ENCODE measurements at regions not wholly inside any gene's neighbourhood (a gene's known extent, or its start where the extent isn't known, plus 50 kb on each side); places are given as distances from the start of the nearest gene placed in this dataset.
"Not testable (repeated sequence)": the region's sequence is repeated elsewhere in the genome, so short reads cannot be mapped to it uniquely, and the experiment has no call there.

GRCh38 chr10:7042419-7043054 lies 368.3 kb downstream of the SFMBT2 start:
- H3K9me3 ChIP-seq (ENCODE audit: control insufficient read depth in 2 of 2, low read length in 2 of 2) = peaks cover 0 to 3% of the 10 kb centered on the region in 2 donors
- H3K27me3 ChIP-seq (ENCODE audit: control insufficient read depth in 2 of 2, insufficient read depth in 2 of 2, low read length in 2 of 2) = no peaks in the 10 kb centered on the region
- H3K36me3 ChIP-seq (ENCODE audit: control insufficient read depth in 2 of 2, insufficient read depth in 2 of 2, low read length in 2 of 2) = no peaks in the 10 kb centered on the region
- no peak overlapping the region for H3K4me3 ChIP-seq (ENCODE audit: low read length in 2 of 2)
- no peak overlapping the region for H3K9ac ChIP-seq (ENCODE audit: low read depth in 1 of 2, low read length in 2 of 2)
- no peak overlapping the region for H3K27ac ChIP-seq (ENCODE audit: low read depth in 2 of 2, low read length in 2 of 2)
- H3K4me1 ChIP-seq (ENCODE audit: control insufficient read depth in 2 of 2, insufficient read depth in 2 of 2, low read length in 2 of 2) = no peaks in the 10 kb centered on the region

GRCh38 chr10:7042000-7042399 lies 368.8 kb downstream of the SFMBT2 start:
- H3K27me3 ChIP-seq (ENCODE audit: control insufficient read depth in 2 of 2, insufficient read depth in 2 of 2, low read length in 2 of 2) = no peaks in the 10 kb centered on the region
- no peaks in the 10 kb centered on the region for H3K36me3 ChIP-seq (ENCODE audit: control insufficient read depth in 2 of 2, insufficient read depth in 2 of 2, low read length in 2 of 2)
- H3K4me3 ChIP-seq (ENCODE audit: low read length in 2 of 2) = no peak overlapping the region
- H3K9ac ChIP-seq (ENCODE audit: low read depth in 1 of 2, low read length in 2 of 2) = no peak overlapping the region
- H3K4me1 ChIP-seq (ENCODE audit: control insufficient read depth in 2 of 2, insufficient read depth in 2 of 2, low read length in 2 of 2) = no peaks in the 10 kb centered on the region
- H3K9me3 ChIP-seq (ENCODE audit: control insufficient read depth in 2 of 2, low read length in 2 of 2) = peaks cover 0 to 3% of the 10 kb centered on the region in 2 donors
- H3K27ac ChIP-seq (ENCODE audit: low read depth in 2 of 2, low read length in 2 of 2) = no peak overlapping the region

GRCh38 chr10:7040681-7041080 lies 370.2 kb downstream of the SFMBT2 start:
- Histone ChIP-seq H3K36me3 (ENCODE audit: control insufficient read depth in 2 of 2, insufficient read depth in 2 of 2, low read length in 2 of 2) (no peaks in the 10 kb centered on the region), H3K27ac (ENCODE audit: low read depth in 2 of 2, low read length in 2 of 2) (no peak overlapping the region), H3K4me1 (ENCODE audit: control insufficient read depth in 2 of 2, insufficient read depth in 2 of 2, low read length in 2 of 2) (no peaks in the 10 kb centered on the region), H3K9ac (ENCODE audit: low read depth in 1 of 2, low read length in 2 of 2) (no peak overlapping the region), H3K4me3 (ENCODE audit: low read length in 2 of 2) (no peak overlapping the region), H3K27me3 (ENCODE audit: control insufficient read depth in 2 of 2, insufficient read depth in 2 of 2, low read length in 2 of 2) (no peaks in the 10 kb centered on the region), H3K9me3 (ENCODE audit: control insufficient read depth in 2 of 2, low read length in 2 of 2) (peaks cover 0 to 3% of the 10 kb centered on the region in 2 donors)

GRCh38 chr10:7039859-7040258 lies 371.0 kb downstream of the SFMBT2 start:
- Histone ChIP-seq H3K4me1 (ENCODE audit: control insufficient read depth in 2 of 2, insufficient read depth in 2 of 2, low read length in 2 of 2) (no peaks in the 10 kb centered on the region), H3K27ac (ENCODE audit: low read depth in 2 of 2, low read length in 2 of 2) (no peak overlapping the region), H3K9me3 (ENCODE audit: control insufficient read depth in 2 of 2, low read length in 2 of 2) (peaks cover 0 to 3% of the 10 kb centered on the region in 2 donors), H3K9ac (ENCODE audit: low read depth in 1 of 2, low read length in 2 of 2) (no peak overlapping the region), H3K4me3 (ENCODE audit: low read length in 2 of 2) (no peak overlapping the region), H3K36me3 (ENCODE audit: control insufficient read depth in 2 of 2, insufficient read depth in 2 of 2, low read length in 2 of 2) (no peaks in the 10 kb centered on the region), H3K27me3 (ENCODE audit: control insufficient read depth in 2 of 2, insufficient read depth in 2 of 2, low read length in 2 of 2) (no peaks in the 10 kb centered on the region)

- no peak overlapping the region for H3K27ac ChIP-seq (ENCODE audit: low read depth in 2 of 2, low read length in 2 of 2)
- no peaks in the 10 kb centered on the region for H3K36me3 ChIP-seq (ENCODE audit: control insufficient read depth in 2 of 2, insufficient read depth in 2 of 2, low read length in 2 of 2)
- H3K4me1 ChIP-seq (ENCODE audit: control insufficient read depth in 2 of 2, insufficient read depth in 2 of 2, low read length in 2 of 2) = no peaks in the 10 kb centered on the region
- peaks cover 0 to 3% of the 10 kb centered on the region in 2 donors for H3K9me3 ChIP-seq (ENCODE audit: control insufficient read depth in 2 of 2, low read length in 2 of 2)
- no peaks in the 10 kb centered on the region for H3K27me3 ChIP-seq (ENCODE audit: control insufficient read depth in 2 of 2, insufficient read depth in 2 of 2, low read length in 2 of 2)
- no peak overlapping the region for H3K4me3 ChIP-seq (ENCODE audit: low read length in 2 of 2)
- H3K9ac ChIP-seq (ENCODE audit: low read depth in 1 of 2, low read length in 2 of 2) = no peak overlapping the region
These were observed 372.4 kb downstream of the SFMBT2 start for GRCh38 chr10:7038416-7038815.

GRCh38 chr10:7037434-7037833 lies 373.4 kb downstream of the SFMBT2 start:
- H3K4me3 ChIP-seq (ENCODE audit: low read length in 2 of 2); H3K9ac ChIP-seq (ENCODE audit: low read depth in 1 of 2, low read length in 2 of 2); H3K27me3 ChIP-seq (ENCODE audit: control insufficient read depth in 2 of 2, insufficient read depth in 2 of 2, low read length in 2 of 2); H3K4me1 ChIP-seq (ENCODE audit: control insufficient read depth in 2 of 2, insufficient read depth in 2 of 2, low read length in 2 of 2); H3K36me3 ChIP-seq (ENCODE audit: control insufficient read depth in 2 of 2, insufficient read depth in 2 of 2, low read length in 2 of 2); H3K27ac ChIP-seq (ENCODE audit: low read depth in 2 of 2, low read length in 2 of 2); H3K9me3 ChIP-seq (ENCODE audit: control insufficient read depth in 2 of 2, low read length in 2 of 2): not testable (repeated sequence)

GRCh38 chr10:7036951-7037350 lies 373.9 kb downstream of the SFMBT2 start:
- peaks cover 0 to 3% of the 10 kb centered on the region in 2 donors for H3K9me3 ChIP-seq (ENCODE audit: control insufficient read depth in 2 of 2, low read length in 2 of 2)
- no peaks in the 10 kb centered on the region for H3K4me1 ChIP-seq (ENCODE audit: control insufficient read depth in 2 of 2, insufficient read depth in 2 of 2, low read length in 2 of 2)
- no peaks in the 10 kb centered on the region for H3K27me3 ChIP-seq (ENCODE audit: control insufficient read depth in 2 of 2, insufficient read depth in 2 of 2, low read length in 2 of 2)
- no peak overlapping the region for H3K27ac ChIP-seq (ENCODE audit: low read depth in 2 of 2, low read length in 2 of 2)
- no peak overlapping the region for H3K4me3 ChIP-seq (ENCODE audit: low read length in 2 of 2)
- no peaks in the 10 kb centered on the region for H3K36me3 ChIP-seq (ENCODE audit: control insufficient read depth in 2 of 2, insufficient read depth in 2 of 2, low read length in 2 of 2)
- H3K9ac ChIP-seq (ENCODE audit: low read depth in 1 of 2, low read length in 2 of 2) = no peak overlapping the region

GRCh38 chr10:7035126-7035761 lies 375.6 kb downstream of the SFMBT2 start:
- Histone ChIP-seq H3K4me1 (ENCODE audit: control insufficient read depth in 2 of 2, insufficient read depth in 2 of 2, low read length in 2 of 2) (no peaks in the 10 kb centered on the region), H3K9me3 (ENCODE audit: control insufficient read depth in 2 of 2, low read length in 2 of 2) (no peaks in the 10 kb centered on the region), H3K4me3 (ENCODE audit: low read length in 2 of 2) (no peak overlapping the region)

GRCh38 chr10:7033031-7033430 lies 377.8 kb downstream of the SFMBT2 start:
- no peaks in the 10 kb centered on the region for H3K9me3 ChIP-seq (ENCODE audit: control insufficient read depth in 2 of 2, low read length in 2 of 2)
- H3K4me3 ChIP-seq (ENCODE audit: low read length in 2 of 2) = no peak overlapping the region
- H3K27ac ChIP-seq (ENCODE audit: low read depth in 2 of 2, low read length in 2 of 2) = no peak overlapping the region
- no peak overlapping the region for H3K9ac ChIP-seq (ENCODE audit: low read depth in 1 of 2, low read length in 2 of 2)
- peaks cover 0 to 2% of the 10 kb centered on the region in 2 donors for H3K4me1 ChIP-seq (ENCODE audit: control insufficient read depth in 2 of 2, insufficient read depth in 2 of 2, low read length in 2 of 2)
- no peaks in the 10 kb centered on the region for H3K36me3 ChIP-seq (ENCODE audit: control insufficient read depth in 2 of 2, insufficient read depth in 2 of 2, low read length in 2 of 2)
- H3K27me3 ChIP-seq (ENCODE audit: control insufficient read depth in 2 of 2, insufficient read depth in 2 of 2, low read length in 2 of 2) = no peaks in the 10 kb centered on the region

More at GRCh38 chr10:7035126-7035761, 375.6 kb downstream of the SFMBT2 start:
- H3K27ac ChIP-seq (ENCODE audit: low read depth in 2 of 2, low read length in 2 of 2) = no peak overlapping the region
- no peaks in the 10 kb centered on the region for H3K27me3 ChIP-seq (ENCODE audit: control insufficient read depth in 2 of 2, insufficient read depth in 2 of 2, low read length in 2 of 2)
- H3K36me3 ChIP-seq (ENCODE audit: control insufficient read depth in 2 of 2, insufficient read depth in 2 of 2, low read length in 2 of 2) = no peaks in the 10 kb centered on the region
- no peak overlapping the region for H3K9ac ChIP-seq (ENCODE audit: low read depth in 1 of 2, low read length in 2 of 2)

GRCh38 chr10:7030134-7030855 lies 380.5 kb downstream of the SFMBT2 start:
- H3K9ac ChIP-seq (ENCODE audit: low read depth in 1 of 2, low read length in 2 of 2) = no peak overlapping the region
- H3K27ac ChIP-seq (ENCODE audit: low read depth in 2 of 2, low read length in 2 of 2) = no peak overlapping the region
- H3K27me3 ChIP-seq (ENCODE audit: control insufficient read depth in 2 of 2, insufficient read depth in 2 of 2, low read length in 2 of 2) = no peaks in the 10 kb centered on the region
- no peaks in the 10 kb centered on the region for H3K36me3 ChIP-seq (ENCODE audit: control insufficient read depth in 2 of 2, insufficient read depth in 2 of 2, low read length in 2 of 2)
- H3K4me3 ChIP-seq (ENCODE audit: low read length in 2 of 2) = no peak overlapping the region
- peaks cover 0 to 2% of the 10 kb centered on the region in 2 donors for H3K4me1 ChIP-seq (ENCODE audit: control insufficient read depth in 2 of 2, insufficient read depth in 2 of 2, low read length in 2 of 2)
- H3K9me3 ChIP-seq (ENCODE audit: control insufficient read depth in 2 of 2, low read length in 2 of 2) = no peaks in the 10 kb centered on the region
